Loucy (cell line): ENCODE measurements at regions not wholly inside any gene's neighbourhood (a gene's known extent, or its start where the extent isn't known, plus 50 kb on each side); places are given as distances from the start of the nearest gene placed in this dataset.

Experiments used
- H2AFZ ChIP-seq: fragments of 200-600 bp; sonication (generic); 2 replicates; pipeline ENCODE4 v1.6.0; 2016; ENCODE audit warnings: antibody characterized with exemption, mild to moderate bottlenecking, low read length, moderate library complexity
- H3F3A ChIP-seq: fragments of 200-600 bp; 2 replicates; pipeline ENCODE4 v1.6.0; 2016; ENCODE audit warnings: antibody characterized with exemption, low read depth, mild to moderate bottlenecking
- H3K27me3 ChIP-seq: fragments of 200-600 bp; sonication (generic); 2 replicates; pipeline ENCODE4 v1.6.1; 2014; ENCODE audit warnings: low read length, mild to moderate bottlenecking; ENCODE audit not compliant: insufficient read depth, poor library complexity, severe bottlenecking
- H3K36me3 ChIP-seq: fragments of 200-600 bp; sonication (generic); 2 replicates; pipeline ENCODE4 v1.6.1; 2016; ENCODE audit warnings: low read length; ENCODE audit not compliant: insufficient read depth
- H3K4me1 ChIP-seq: fragments of 200-600 bp; sonication (generic); 2 replicates; pipeline ENCODE4 v1.5.1; 2014; ENCODE audit warnings: low read length, mild to moderate bottlenecking; ENCODE audit not compliant: insufficient read depth, poor library complexity, severe bottlenecking
- H3K4me2 ChIP-seq: fragments of 200-600 bp; sonication (generic); 2 replicates; pipeline ENCODE4 v1.6.0; 2014; ENCODE audit warnings: antibody characterized with exemption, low read length, low read depth, mild to moderate bottlenecking; ENCODE audit not compliant: poor library complexity, severe bottlenecking
- H3K4me3 ChIP-seq: fragments of 200-600 bp; sonication (generic); 2 replicates; pipeline ENCODE4 v1.5.1; 2014; ENCODE audit warnings: low read length, mild to moderate bottlenecking, mixed read lengths; ENCODE audit not compliant: poor library complexity, severe bottlenecking
- H3K79me2 ChIP-seq: fragments of 200-600 bp; sonication (generic); 2 replicates; pipeline ENCODE4 v1.6.1; 2014; ENCODE audit warnings: low read length; ENCODE audit not compliant: insufficient read depth
- H3K9ac ChIP-seq: fragments of 200-600 bp; sonication (generic); 2 replicates; pipeline ENCODE4 v1.6.0; 2014; ENCODE audit warnings: mild to moderate bottlenecking, low read depth, low read length, moderate library complexity; ENCODE audit not compliant: poor library complexity, severe bottlenecking
- H3K9me2 ChIP-seq: fragments of 200-600 bp; sonication (generic); replicated peaks from 2 replicates; pipeline ENCODE4 v1.6.1; 2016; ENCODE audit warnings: low read depth, low read length, mixed read lengths
- H3K9me3 ChIP-seq: fragments of 200-600 bp; sonication (generic); 2 replicates; pipeline ENCODE4 v1.6.1; 2014; ENCODE audit warnings: mild to moderate bottlenecking, antibody characterized with exemption, low read length, low read depth; ENCODE audit not compliant: insufficient read depth
- H4K20me1 ChIP-seq: fragments of 200-600 bp; sonication (generic); 2 replicates; pipeline ENCODE4 v1.6.0; 2014; ENCODE audit warnings: antibody characterized with exemption, low read length, mild to moderate bottlenecking; ENCODE audit not compliant: insufficient read depth, poor library complexity, severe bottlenecking
- CTCF ChIP-seq: fragments of 200-600 bp; sonication (generic); conservative IDR thresholded peaks from 2 replicates; pipeline ENCODE4 v1.5.1; 2014; ENCODE audit warnings: mild to moderate bottlenecking, antibody characterized with exemption, low read length
- EZH2phosphoT487 ChIP-seq: fragments of 200-600 bp; IDR thresholded peaks from 2 replicates; pipeline ENCODE4 v1.6.1; 2018; ENCODE audit warnings: antibody characterized with exemption, mild to moderate bottlenecking, moderate library complexity, borderline replicate concordance

- Histone ChIP-seq H3K4me3 (no peak overlapping the region), H3K9me3 (no peaks in the 10 kb centered on the region; the same call in 1 of the 2 replicates), H3K9me2 (no peaks in the 10 kb centered on the region), H3K27me3 (no peaks in the 10 kb centered on the region), H3K4me1 (no peaks in the 10 kb centered on the region), H3K9ac (no peak overlapping the region), H3F3A (no peaks in the 10 kb centered on the region), H3K79me2 (no peaks in the 10 kb centered on the region), H3K36me3 (no peaks in the 10 kb centered on the region), H4K20me1 (no peaks in the 10 kb centered on the region), H3K4me2 (no peak overlapping the region), H2AFZ (no peak overlapping the region)
- TF ChIP-seq CTCF (no peak), EZH2phosphoT487 (no peak)
Measured at GRCh38 chr4:134145369-134145768, 56.2 kb downstream of the PABPC4L start.

GRCh38 chr4:134144337-134144736, 57.3 kb downstream of the PABPC4L start:
- TF ChIP-seq EZH2phosphoT487 = no peak
- TF ChIP-seq CTCF = no peak
- Histone ChIP-seq H3K4me1 (no peaks in the 10 kb centered on the region), H3K9me3 (no peaks in the 10 kb centered on the region; the same call in 1 of the 2 replicates), H3K4me3 (no peak overlapping the region), H3K27me3 (no peaks in the 10 kb centered on the region), H3K79me2 (no peaks in the 10 kb centered on the region), H3K9ac (no peak overlapping the region), H3K9me2 (no peaks in the 10 kb centered on the region), H3K36me3 (no peaks in the 10 kb centered on the region), H3F3A (no peaks in the 10 kb centered on the region), H4K20me1 (no peaks in the 10 kb centered on the region), H2AFZ (no peak overlapping the region), H3K4me2 (no peak overlapping the region)

- Histone ChIP-seq H3K36me3 (no peaks in the 10 kb centered on the region), H3K9ac (no peak overlapping the region), H3F3A (no peaks in the 10 kb centered on the region), H3K4me3 (no peak overlapping the region), H3K4me2 (no peak overlapping the region), H3K9me3 (no peaks in the 10 kb centered on the region), H3K4me1 (no peaks in the 10 kb centered on the region), H2AFZ (no peak overlapping the region), H3K27me3 (no peaks in the 10 kb centered on the region), H3K79me2 (no peaks in the 10 kb centered on the region), H4K20me1 (no peaks in the 10 kb centered on the region), H3K9me2 (no peaks in the 10 kb centered on the region)
- TF ChIP-seq EZH2phosphoT487 = no peak
Measured at GRCh38 chr4:134141728-134142127, 59.9 kb downstream of the PABPC4L start.

- Histone ChIP-seq H3K4me1 (no peaks in the 10 kb centered on the region), H3K27me3 (no peaks in the 10 kb centered on the region), H3F3A (no peaks in the 10 kb centered on the region), H3K9me3 (no peaks in the 10 kb centered on the region), H4K20me1 (no peaks in the 10 kb centered on the region), H3K9ac (no peak overlapping the region), H3K36me3 (no peaks in the 10 kb centered on the region), H3K4me3 (no peak overlapping the region), H2AFZ (no peak overlapping the region), H3K9me2 (no peaks in the 10 kb centered on the region), H3K4me2 (no peak overlapping the region), H3K79me2 (no peaks in the 10 kb centered on the region)
- TF ChIP-seq EZH2phosphoT487 (no peak), CTCF (no peak)
Measured at GRCh38 chr4:134139188-134139587, 62.4 kb downstream of the PABPC4L start.
